ENCODE measurements at regions not wholly inside any gene's neighbourhood (a gene's known extent, or its start where the extent isn't known, plus 50 kb on each side); places are given as distances from the start of the nearest gene placed in this dataset.
"Not testable (repeated sequence)": the region's sequence is repeated elsewhere in the genome, so short reads cannot be mapped to it uniquely, and the experiment has no call there.

- no peak for DNase-seq
Measured at GRCh38 chr22:35186492-35186891, 70.8 kb upstream of the HMGXB4 start.

- DNase-seq, result not testable (repeated sequence)
Measured at GRCh38 chr22:35188930-35189329, 68.4 kb upstream of the HMGXB4 start.

GRCh38 chr22:35189559-35189958 lies 67.7 kb upstream of the HMGXB4 start:
- no peak for DNase-seq

DNA sequence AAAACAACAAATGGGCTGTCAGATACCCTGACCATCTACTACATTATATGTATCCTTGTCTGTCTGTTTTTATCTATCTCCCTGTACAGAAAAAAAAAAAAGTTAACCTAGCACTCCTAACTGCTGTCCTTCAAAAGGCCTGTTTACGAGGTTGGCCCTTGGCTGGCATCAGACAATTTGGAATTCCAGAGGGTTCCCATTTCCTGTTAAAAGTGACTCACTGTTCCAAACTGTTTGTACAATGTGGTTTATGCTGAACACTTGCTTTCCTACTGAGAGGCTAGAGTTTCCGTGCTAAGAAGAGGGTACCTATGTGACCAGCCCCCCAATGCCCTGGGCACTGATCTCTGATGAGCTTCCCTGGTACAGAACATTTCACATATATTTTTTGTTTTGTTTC lies 65.9 kb upstream of the HMGXB4 start:
- no peak for DNase-seq

DNA sequence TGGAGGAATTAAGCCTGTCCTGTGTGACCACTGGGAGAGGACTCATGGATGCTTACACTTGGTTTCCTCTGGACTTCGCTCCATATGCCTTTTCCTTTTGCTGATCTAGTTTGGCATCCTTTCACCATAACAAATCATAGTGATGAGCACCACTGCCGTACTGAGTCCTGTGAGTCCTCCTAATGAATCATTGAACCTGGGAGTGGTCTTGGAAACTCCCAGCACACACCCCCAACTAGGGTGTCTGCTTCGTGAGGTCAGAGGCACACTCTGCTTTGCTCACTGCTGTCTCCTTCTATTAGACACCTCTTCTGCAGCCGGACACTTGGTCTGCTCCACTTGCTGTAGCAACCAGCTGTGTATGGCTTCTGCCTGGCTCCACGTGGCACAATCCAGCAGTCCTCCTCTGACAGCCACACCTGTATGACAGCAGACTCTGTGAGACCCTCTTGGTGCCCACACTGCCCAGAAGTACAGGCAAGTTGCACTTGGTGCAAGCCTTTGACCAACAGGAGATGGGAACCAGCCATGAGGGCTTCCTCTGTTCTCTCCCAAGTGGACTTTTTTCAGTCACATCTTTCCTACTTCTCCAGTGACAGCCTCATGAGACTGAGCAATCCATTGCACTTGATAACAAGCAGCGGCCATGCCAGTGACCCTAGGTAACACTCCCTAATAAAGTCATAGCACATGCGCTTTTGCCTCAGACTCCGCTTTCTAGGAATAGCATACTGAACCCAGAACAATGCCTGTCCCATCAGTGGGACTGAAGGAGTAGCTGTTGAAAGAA lies 65.0 kb upstream of the HMGXB4 start:
- DNase-seq, result no peak

- no peak for DNase-seq
Measured at GRCh38 chr22:35195226-35195625, 62.1 kb upstream of the HMGXB4 start.

GRCh38 chr22:35195821-35196220 lies 61.5 kb upstream of the HMGXB4 start:
- DNase-seq, result no peak

GRCh38 chr22:35197071-35197470 lies 60.2 kb upstream of the HMGXB4 start:
- no peak for DNase-seq

DNA sequence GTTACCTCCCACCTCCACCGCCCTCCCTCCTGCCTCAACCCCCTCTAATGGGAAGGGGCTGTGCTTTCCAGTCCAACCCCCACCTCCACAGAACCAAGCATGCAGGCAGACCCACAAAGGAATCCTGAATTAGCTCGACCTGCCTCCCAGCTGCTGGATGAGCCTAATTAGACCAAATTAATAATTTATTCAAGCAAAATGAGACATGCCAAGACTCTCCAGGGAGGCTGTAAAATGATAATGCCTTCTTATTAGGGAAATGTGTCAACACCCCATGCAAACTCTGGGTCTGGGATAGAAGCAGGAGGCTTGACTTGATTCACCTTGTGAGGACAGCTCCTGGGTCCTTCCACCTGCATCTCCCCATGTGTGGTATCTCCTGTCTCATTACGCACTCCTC lies 59.4 kb upstream of the HMGXB4 start:
- no peak for DNase-seq

GRCh38 chr22:35198738-35199137 lies 58.6 kb upstream of the HMGXB4 start:
- no peak for DNase-seq

- DNase-seq, result no peak
Measured at GRCh38 chr22:35202376-35202775, 54.9 kb upstream of the HMGXB4 start.

- DNase-seq, result no peak
Measured at GRCh38 chr22:35203583-35203982, 53.7 kb upstream of the HMGXB4 start.

GRCh38 chr22:35204807-35205775 lies 52.2 kb upstream of the HMGXB4 start:
- DNase-seq, result no peak

DNA sequence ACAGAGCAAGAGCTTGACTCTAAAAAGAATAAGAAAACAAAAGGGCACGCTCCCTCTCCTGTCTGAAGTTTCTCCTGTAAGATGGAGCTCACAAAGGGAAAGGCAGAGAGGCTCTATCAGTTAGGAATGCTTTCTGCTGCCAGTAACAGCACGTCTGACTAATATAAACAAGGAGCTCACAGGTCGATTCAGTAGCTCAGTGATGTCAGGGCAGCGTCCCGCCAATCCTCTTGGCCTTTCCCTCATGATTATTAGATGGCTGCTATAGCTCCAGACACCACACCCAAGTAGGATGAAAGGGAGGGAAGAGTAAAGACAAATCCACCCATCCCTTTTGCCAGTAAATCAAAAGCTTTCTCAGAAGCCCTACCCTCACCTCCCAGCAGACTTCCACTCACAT lies 51.3 kb upstream of the HMGXB4 start:
- no peak for DNase-seq

GRCh38 chr22:35206889-35207288 lies 50.4 kb upstream of the HMGXB4 start:
- no peak for DNase-seq
